PC-3 (cell line): ENCODE measurements at regions not wholly inside any gene's neighbourhood (a gene's known extent, or its start where the extent isn't known, plus 50 kb on each side); places are given as distances from the start of the nearest gene placed in this dataset.
"Not testable (repeated sequence)": the region's sequence is repeated elsewhere in the genome, so short reads cannot be mapped to it uniquely, and the experiment has no call there.

ENCODE experiments used
- ATAC-seq: fragments of 200-7000 bp; cut with Tn5 transposase; 2 replicates; pipeline ENCODE4 v1.9.1; 2020; ENCODE audit warnings: mild to moderate bottlenecking, moderate library complexity
- BruUV-seq: library from RNA; stranded (reverse); fragments of 400-500 nt; replicated peaks from 2 replicates; lab custom pipeline; 2021; lab: Mats Ljungman, UMichigan
- CTCF ChIA-PET: fragments of 300-600 bp; sonication (Branson Sonifier 250); formaldehyde crosslinking; loops from one replicate; lab custom pipeline; 2022; ENCODE audit warnings: antibody characterized with exemption; lab: Charles Lee
- POLR2A ChIA-PET: fragments of 300-600 bp; sonication (Branson Sonifier 250); formaldehyde crosslinking; loops from one replicate; lab custom pipeline; 2022; ENCODE audit warnings: antibody characterized with exemption; ENCODE audit not compliant: unreplicated experiment; lab: Charles Lee
- DNase-seq: peaks from one replicate; pipeline ENCODE4 v3.0.0-alpha.2; 2015
- H2AFZ ChIP-seq: fragments of 300-600 bp; sonication (generic); 2 replicates; pipeline ENCODE4 v1.6.0; 2016; ENCODE audit warnings: antibody characterized with exemption, low read length
- H3F3A ChIP-seq: fragments of 300-600 bp; sonication (generic); one replicate; pipeline ENCODE4 v1.6.0; 2017; ENCODE audit warnings: antibody characterized with exemption, low read length, control low read depth, mild to moderate bottlenecking; ENCODE audit not compliant: unreplicated experiment
- H3K27ac ChIP-seq: fragments of 300-600 bp; sonication (generic); 2 replicates; pipeline ENCODE4 v1.5.1; 2016; ENCODE audit warnings: mild to moderate bottlenecking, low read length
- H3K27me3 ChIP-seq: fragments of 300-600 bp; sonication (generic); 2 replicates; pipeline ENCODE4 v1.6.1; 2016; ENCODE audit warnings: low read length, mixed read lengths
- H3K36me3 ChIP-seq: fragments of 300-600 bp; sonication (generic); 2 replicates; pipeline ENCODE4 v1.6.1; 2016; ENCODE audit warnings: low read depth, mixed run types, low read length, mixed read lengths
- H3K4me1 ChIP-seq: fragments of 300-600 bp; sonication (generic); 2 replicates; pipeline ENCODE4 v1.5.1; 2016; ENCODE audit warnings: low read length; ENCODE audit not compliant: insufficient read depth
- H3K4me2 ChIP-seq: fragments of 300-600 bp; sonication (generic); 2 replicates; pipeline ENCODE4 v1.6.0; 2016; ENCODE audit warnings: low read length
- H3K4me3 ChIP-seq: fragments of 300-600 bp; sonication (generic); 2 replicates; pipeline ENCODE4 v1.5.1; 2016; ENCODE audit warnings: mild to moderate bottlenecking, low read length, mixed read lengths
- H3K79me2 ChIP-seq: fragments of 300-600 bp; sonication (generic); 2 replicates; pipeline ENCODE4 v1.6.1; 2017; ENCODE audit warnings: low read length, mixed read lengths
- H3K9ac ChIP-seq: fragments of 300-600 bp; sonication (generic); 2 replicates; pipeline ENCODE4 v1.6.0; 2016; ENCODE audit warnings: mild to moderate bottlenecking, low read length
- H3K9me2 ChIP-seq: fragments of 300-600 bp; sonication (generic); replicated peaks from 2 replicates; pipeline ENCODE4 v1.6.1; 2016; ENCODE audit warnings: mixed run types, low read length, mixed read lengths
- H3K9me3 ChIP-seq: fragments of 300-600 bp; sonication (generic); 2 replicates; pipeline ENCODE4 v1.6.1; 2016; ENCODE audit warnings: low read length, mixed read lengths
- H4K20me1 ChIP-seq: fragments of 300-600 bp; sonication (generic); 2 replicates; pipeline ENCODE4 v1.6.1; 2016; ENCODE audit warnings: low read length, mixed read lengths
- CTCF ChIP-seq: fragments of 300-600 bp; sonication (generic); conservative IDR thresholded peaks from 2 replicates; pipeline ENCODE4 v1.5.1; 2017; ENCODE audit warnings: antibody characterized with exemption, low read depth, mild to moderate bottlenecking, low read length
- EZH2 ChIP-seq: fragments of 300-600 bp; sonication (generic); IDR thresholded peaks from one replicate; pipeline ENCODE4 v1.6.1; 2017; ENCODE audit warnings: antibody characterized with exemption, mild to moderate bottlenecking, low read length; ENCODE audit not compliant: unreplicated experiment
- EZH2phosphoT487 ChIP-seq: fragments of 300-600 bp; sonication (generic); IDR thresholded peaks from 2 replicates; pipeline ENCODE4 v1.6.1; 2018; ENCODE audit warnings: mild to moderate bottlenecking, antibody characterized with exemption, low read length, borderline replicate concordance
- intact Hi-C: fragments of 100-400 bp; cut with micrococcal nuclease; formaldehyde crosslinking; loops from 2 replicates; pipeline ENCODE4 v1.9.0; 2023

GRCh38 chr11:109706945-109707344, 285.0 kb downstream of the C11orf87 start:
- Histone ChIP-seq H3K9me2 (no peaks in the 10 kb centered on the region), H3K36me3 (no peaks in the 10 kb centered on the region), H3F3A (no peaks in the 10 kb centered on the region), H2AFZ (no peak overlapping the region), H4K20me1 (no peaks in the 10 kb centered on the region), H3K4me1 (no peaks in the 10 kb centered on the region), H3K9ac (no peak overlapping the region), H3K4me2 (no peak overlapping the region), H3K27ac (no peak overlapping the region), H3K4me3 (no peak overlapping the region), H3K79me2 (no peaks in the 10 kb centered on the region), H3K9me3 (no peaks in the 10 kb centered on the region), H3K27me3 (peaks cover 55% of the 10 kb centered on the region)
- TF ChIP-seq EZH2 (no peak), EZH2phosphoT487 (no peak), CTCF (no peak)
- intact Hi-C loops, result no loop called here
- ChIA-PET POLR2A (no interaction called here), CTCF (no interaction called here)
- ATAC-seq (no peak), DNase-seq (no peak)
- no TSS peak for BruUV-seq

- ChIA-PET CTCF (no interaction called here), POLR2A (no interaction called here)
- H4K20me1 ChIP-seq, result no peaks in the 10 kb centered on the region
- peaks cover 55% of the 10 kb centered on the region for H3K27me3 ChIP-seq
- H3K4me1 ChIP-seq, result no peaks in the 10 kb centered on the region
- no peaks in the 10 kb centered on the region for H3K9me2 ChIP-seq
- no peak for DNase-seq
- TF ChIP-seq EZH2phosphoT487 (no peak), EZH2 (no peak), CTCF (no peak)
- H3K36me3 ChIP-seq, result no peaks in the 10 kb centered on the region
- no peaks in the 10 kb centered on the region for H3F3A ChIP-seq
- H3K4me2 ChIP-seq, result no peak overlapping the region
- no peak for ATAC-seq
- BruUV-seq, result no TSS peak
- H3K4me3 ChIP-seq, result no peak overlapping the region
- intact Hi-C loops, result no loop called here
- no peak overlapping the region for H3K27ac ChIP-seq
- no peak overlapping the region for H3K9ac ChIP-seq
- H2AFZ ChIP-seq, result no peak overlapping the region
- no peaks in the 10 kb centered on the region for H3K79me2 ChIP-seq
- H3K9me3 ChIP-seq, result no peaks in the 10 kb centered on the region
Measured at GRCh38 chr11:109707411-109707810, 285.4 kb downstream of the C11orf87 start.

GRCh38 chr11:109708184-109708583, 286.2 kb downstream of the C11orf87 start:
- Histone ChIP-seq H3K4me3 (no peak overlapping the region), H3K79me2 (no peaks in the 10 kb centered on the region), H3K27me3 (peaks cover 50% of the 10 kb centered on the region), H3K27ac (no peak overlapping the region), H3K36me3 (no peaks in the 10 kb centered on the region), H3K9me2 (no peaks in the 10 kb centered on the region), H3F3A (no peaks in the 10 kb centered on the region), H2AFZ (no peak overlapping the region), H3K4me2 (no peak overlapping the region), H4K20me1 (no peaks in the 10 kb centered on the region), H3K4me1 (no peaks in the 10 kb centered on the region), H3K9me3 (no peaks in the 10 kb centered on the region), H3K9ac (no peak overlapping the region)
- POLR2A ChIA-PET, result no interaction called here
- intact Hi-C loops, result no loop called here
- CTCF ChIA-PET, result no interaction called here
- no peak for ATAC-seq
- no peak for DNase-seq
- no TSS peak for BruUV-seq
- no peak for TF ChIP-seq EZH2
- no peak for TF ChIP-seq EZH2phosphoT487
- TF ChIP-seq CTCF, result no peak

- POLR2A ChIA-PET, H3F3A ChIP-seq, H3K36me3 ChIP-seq, H2AFZ ChIP-seq, H4K20me1 ChIP-seq, CTCF ChIA-PET, DNase-seq, H3K4me2 ChIP-seq, H3K79me2 ChIP-seq, H3K27ac ChIP-seq, H3K9me2 ChIP-seq, BruUV-seq, H3K9me3 ChIP-seq, H3K4me1 ChIP-seq, ATAC-seq, H3K4me3 ChIP-seq, H3K9ac ChIP-seq, intact Hi-C loops: not testable (repeated sequence)
- H3K27me3 ChIP-seq, result peaks cover 27% of the 10 kb centered on the region
Measured at GRCh38 chr11:109714444-109714843, 292.5 kb downstream of the C11orf87 start.

GRCh38 chr11:109715424-109715823, 293.4 kb downstream of the C11orf87 start:
- DNase-seq, BruUV-seq: not testable (repeated sequence)

More at GRCh38 chr11:109715424-109715823, 293.4 kb downstream of the C11orf87 start:
- ATAC-seq, H3F3A ChIP-seq, H3K79me2 ChIP-seq, H4K20me1 ChIP-seq, H3K9ac ChIP-seq, intact Hi-C loops, CTCF ChIA-PET, H3K36me3 ChIP-seq, H2AFZ ChIP-seq, H3K4me3 ChIP-seq, POLR2A ChIA-PET, H3K4me1 ChIP-seq, H3K9me2 ChIP-seq, H3K4me2 ChIP-seq, H3K9me3 ChIP-seq, H3K27ac ChIP-seq: not testable (repeated sequence)
- peaks cover 24% of the 10 kb centered on the region for H3K27me3 ChIP-seq
